ENCODE measurements at regions not wholly inside any gene's neighbourhood (a gene's known extent, or its start where the extent isn't known, plus 50 kb on each side); places are given as distances from the start of the nearest gene placed in this dataset.

DNA sequence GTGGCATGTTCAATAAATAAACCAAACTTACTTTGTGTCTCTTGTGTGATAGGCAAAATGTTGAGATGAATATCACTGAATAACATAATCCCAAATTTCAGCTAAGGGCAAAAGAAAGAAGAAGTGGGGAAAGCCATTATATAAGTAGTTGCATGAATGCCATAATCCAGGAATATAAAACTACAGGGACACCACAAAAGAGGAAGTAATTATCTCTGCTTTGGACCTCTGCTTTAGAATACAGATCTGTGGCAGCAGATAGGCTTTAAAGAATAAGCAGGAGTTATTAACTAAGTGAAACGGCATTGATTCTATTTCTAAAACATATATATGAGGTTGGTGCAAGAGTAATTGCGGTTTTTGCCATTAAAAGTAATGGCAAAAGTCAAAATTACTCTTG, 288.5 kb upstream of the SNX7 start:
- no peak for TF ChIP-seq POLR2A (IDR thresholded peaks at IDR 0.05; ENCODE audit: low read depth, low read length)
- TF ChIP-seq POLR2AphosphoS5 (IDR thresholded peaks at IDR 0.05; ENCODE audit: low read depth, low read length), result no peak
- TF ChIP-seq PAX5 (IDR thresholded peaks at IDR 0.05; ENCODE audit: insufficient read depth, low read length, severe bottlenecking), result no peak
- TF ChIP-seq SPI1 (IDR thresholded peaks at IDR 0.05; ENCODE audit: low read depth, low read length), result no peak

Measured in GM12891 (cell line).